Omental fat pad (tissue), 3 donors: ENCODE measurements at regions not wholly inside any gene's neighbourhood (a gene's known extent, or its start where the extent isn't known, plus 50 kb on each side); places are given as distances from the start of the nearest gene placed in this dataset.

Experiments used
- ATAC-seq: fragments of 150-250 bp; one replicate; pipeline ENCODE4 v1.9.1; 2016; ENCODE audit warnings: mild to moderate bottlenecking, moderate library complexity; ENCODE audit not compliant: low FRiP score
- DNase-seq: peaks from one replicate; pipeline ENCODE4 v3.0.0-alpha.2; 2019; ENCODE audit warnings: low spot score
- CTCF ChIP-seq, 3 donors: fragments of 450-650 bp; IDR thresholded peaks; one replicate each; pipeline ENCODE4 v1.5.1; 2016 to 2017; ENCODE audit warnings: antibody characterized with exemption in 3 of 3, mild to moderate bottlenecking in 3 of 3, moderate library complexity in 2 of 3

GRCh38 chr5:123266365-123266764, 156.8 kb downstream of the CEP120 start:
- no peak for DNase-seq
- TF ChIP-seq CTCF (IDR thresholded peaks at IDR 0.05) = no peak
- no peak for ATAC-seq

- ATAC-seq (no peak), DNase-seq (no peak)
- no peak for TF ChIP-seq CTCF (IDR thresholded peaks at IDR 0.05)
Measured at GRCh38 chr5:123265551-123265950, 157.7 kb downstream of the CEP120 start.

GRCh38 chr5:123264394-123264793, 158.8 kb downstream of the CEP120 start:
- DNase-seq (no peak), ATAC-seq (no peak)
- no peak for TF ChIP-seq CTCF (IDR thresholded peaks at IDR 0.05)

GRCh38 chr5:123263859-123264258, 159.3 kb downstream of the CEP120 start:
- no peak for ATAC-seq
- no peak for TF ChIP-seq CTCF (IDR thresholded peaks at IDR 0.05)
- no peak for DNase-seq

- DNase-seq (no peak), ATAC-seq (no peak)
Measured at GRCh38 chr5:123262216-123262823, 160.9 kb downstream of the CEP120 start.

GRCh38 chr5:123261752-123262151, 161.5 kb downstream of the CEP120 start:
- DNase-seq (no peak), ATAC-seq (no peak)
- TF ChIP-seq CTCF (IDR thresholded peaks at IDR 0.05) = no peak

More at GRCh38 chr5:123262216-123262823, 160.9 kb downstream of the CEP120 start:
- TF ChIP-seq CTCF (IDR thresholded peaks at IDR 0.05) = no peak

GRCh38 chr5:123249446-123249845, 160.4 kb downstream of the PRDM6 start:
- TF ChIP-seq CTCF (IDR thresholded peaks at IDR 0.05) = no peak
- DNase-seq (no peak), ATAC-seq (no peak)
